ENCODE measurements at regions not wholly inside any gene's neighbourhood (a gene's known extent, or its start where the extent isn't known, plus 50 kb on each side); places are given as distances from the start of the nearest gene placed in this dataset.

DNA sequence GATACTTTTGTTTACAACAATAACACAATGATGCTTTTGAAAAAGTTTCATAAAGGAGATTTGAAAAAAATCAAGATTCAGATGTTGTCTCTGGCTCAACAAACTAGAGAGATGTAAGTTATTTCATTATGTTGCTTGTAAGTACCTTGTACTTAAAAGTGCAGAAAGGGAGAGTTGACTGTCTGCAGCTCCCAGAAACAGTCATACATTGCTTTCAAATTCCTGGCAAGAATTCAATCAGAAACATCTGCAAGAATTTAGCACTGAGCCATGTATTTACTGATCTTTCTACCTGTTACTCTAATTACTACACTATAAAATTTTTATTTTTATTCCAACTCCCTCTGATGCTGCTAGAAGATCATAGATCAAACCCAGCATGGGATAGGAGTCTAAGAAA is 1261.3 kb upstream of the SPRY2 start:
- TF ChIP-seq, protein P1, sequence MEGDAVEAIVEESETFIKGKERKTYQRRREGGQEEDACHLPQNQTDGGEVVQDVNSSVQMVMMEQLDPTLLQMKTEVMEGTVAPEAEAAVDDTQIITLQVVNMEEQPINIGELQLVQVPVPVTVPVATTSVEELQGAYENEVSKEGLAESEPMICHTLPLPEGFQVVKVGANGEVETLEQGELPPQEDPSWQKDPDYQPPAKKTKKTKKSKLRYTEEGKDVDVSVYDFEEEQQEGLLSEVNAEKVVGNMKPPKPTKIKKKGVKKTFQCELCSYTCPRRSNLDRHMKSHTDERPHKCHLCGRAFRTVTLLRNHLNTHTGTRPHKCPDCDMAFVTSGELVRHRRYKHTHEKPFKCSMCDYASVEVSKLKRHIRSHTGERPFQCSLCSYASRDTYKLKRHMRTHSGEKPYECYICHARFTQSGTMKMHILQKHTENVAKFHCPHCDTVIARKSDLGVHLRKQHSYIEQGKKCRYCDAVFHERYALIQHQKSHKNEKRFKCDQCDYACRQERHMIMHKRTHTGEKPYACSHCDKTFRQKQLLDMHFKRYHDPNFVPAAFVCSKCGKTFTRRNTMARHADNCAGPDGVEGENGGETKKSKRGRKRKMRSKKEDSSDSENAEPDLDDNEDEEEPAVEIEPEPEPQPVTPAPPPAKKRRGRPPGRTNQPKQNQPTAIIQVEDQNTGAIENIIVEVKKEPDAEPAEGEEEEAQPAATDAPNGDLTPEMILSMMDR (IDR thresholded peaks at IDR 0.05; ENCODE audit: extremely low read depth in 1 of 2, insufficient read depth in 1 of 2, low read depth in 1 of 2, low read length in 2 of 2): no peak
- no peak for TF ChIP-seq POLR2AphosphoS5 (IDR thresholded peaks at IDR 0.05; ENCODE audit: insufficient read depth, low read depth, low read length)
- TF ChIP-seq POLR2A (IDR thresholded peaks at IDR 0.05; ENCODE audit: low read depth, low read length): no peak
- no peak for TF ChIP-seq EZH2 (IDR thresholded peaks at IDR 0.05; ENCODE audit: borderline replicate concordance, low read depth, low read length, severe bottlenecking)
- no peak for TF ChIP-seq MYC (IDR thresholded peaks at IDR 0.05; ENCODE audit: low read depth, low read length)
- no peak for TF ChIP-seq FOS (IDR thresholded peaks at IDR 0.05; ENCODE audit: borderline replicate concordance, insufficient read depth, low read length)

All from endothelial cell of umbilical vein (primary cell).